Transverse colon (tissue), 4 donors: ENCODE measurements at regions not wholly inside any gene's neighbourhood (a gene's known extent, or its start where the extent isn't known, plus 50 kb on each side); places are given as distances from the start of the nearest gene placed in this dataset.

Experiments
- DNase-seq: peaks from one replicate; pipeline ENCODE4 v3.0.0-alpha.2; 2019
- H3K27ac ChIP-seq, 4 donors: fragments of 200-600 bp; sonication (generic); 2 replicates each; pipeline ENCODE4 v1.5.1; 2016 to 2018; ENCODE audit warnings: inconsistent platforms in 4 of 4
- H3K27me3 ChIP-seq: fragments of 200-600 bp; sonication (generic); 2 replicates; pipeline ENCODE4 v1.5.1; 2017; ENCODE audit warnings: inconsistent platforms
- H3K36me3 ChIP-seq, 4 donors: fragments of 200-600 bp; sonication (generic); 2 replicates each; pipeline ENCODE4 v1.5.1; 2017 to 2019; ENCODE audit warnings: inconsistent platforms in 4 of 4
- H3K4me1 ChIP-seq, 4 donors: fragments of 200-600 bp; sonication (generic); 2 replicates each; pipeline ENCODE4 v1.5.1; 2017 to 2020; ENCODE audit warnings: inconsistent platforms in 4 of 4
- H3K4me3 ChIP-seq, 4 donors: fragments of 200-600 bp; sonication (generic); 1 replicate in 1 of 4; 2 replicates in 3 of 4; pipeline versions ENCODE4 v1.5.1 to v1.6.1; 2017 to 2019; ENCODE audit warnings: inconsistent platforms in 4 of 4
- H3K9me3 ChIP-seq, 2 donors: fragments of 200-600 bp; sonication (generic); 2 replicates each; pipeline ENCODE4 v1.5.1; 2017 to 2019; ENCODE audit warnings: inconsistent platforms in 2 of 2
- EP300 ChIP-seq: sonication (generic); formaldehyde crosslinking; IDR thresholded peaks from one replicate; pipeline ENCODE4 v1.6.1; 2017; ENCODE audit warnings: antibody characterized with exemption, low read depth
- POLR2A ChIP-seq: fragments of 450-650 bp; IDR thresholded peaks from one replicate; pipeline ENCODE4 v1.6.1; 2016; ENCODE audit warnings: antibody characterized with exemption, mild to moderate bottlenecking, moderate library complexity
- POLR2AphosphoS5 ChIP-seq, 3 donors: sonication (generic); formaldehyde crosslinking; IDR thresholded peaks; one replicate each; pipeline ENCODE4 v1.6.1; 2016; ENCODE audit warnings: antibody characterized with exemption in 3 of 3
- WGBS, 2 donors: methylation state at CpG; one replicate each; pipeline ENCODE4 v1.1.5; 2018; ENCODE audit warnings: low coverage in 1 of 2; 5-methylcytosine and 5-hydroxymethylcytosine counted together
- in situ Hi-C, 4 donors: fragments of 200-750 bp; cut with MboI; loops; one replicate each; pipeline versions ENCODE4 v1.15.0 to v1.15.1; 2017; ENCODE audit warnings: low sequenced_read_pairs in 3 of 4, low pct_ligation_motif_present in 1 of 4, low pct_unique_long_range_greater_than_20kb in 1 of 4
- intact Hi-C: fragments of 100-400 bp; cut with DNase I; formaldehyde crosslinking; loops from one replicate; pipeline ENCODE4 v1.15.1; 2023; ENCODE audit warnings: low total_unique reads
- TF ChIP-seq, protein P1 (sequence below), 5 experiments: fragments of 200-600 bp in 3 of 5; fragments of 450-650 bp in 2 of 5; sonication (generic) in 3 of 5; IDR thresholded peaks; 1 replicate in 2 of 5; 2 replicates in 3 of 5; pipeline ENCODE4 v1.5.1; 2016 to 2017; ENCODE audit warnings: antibody characterized with exemption in 5 of 5, inconsistent platforms in 3 of 5, mild to moderate bottlenecking in 2 of 5, moderate library complexity in 1 of 5

DNA sequence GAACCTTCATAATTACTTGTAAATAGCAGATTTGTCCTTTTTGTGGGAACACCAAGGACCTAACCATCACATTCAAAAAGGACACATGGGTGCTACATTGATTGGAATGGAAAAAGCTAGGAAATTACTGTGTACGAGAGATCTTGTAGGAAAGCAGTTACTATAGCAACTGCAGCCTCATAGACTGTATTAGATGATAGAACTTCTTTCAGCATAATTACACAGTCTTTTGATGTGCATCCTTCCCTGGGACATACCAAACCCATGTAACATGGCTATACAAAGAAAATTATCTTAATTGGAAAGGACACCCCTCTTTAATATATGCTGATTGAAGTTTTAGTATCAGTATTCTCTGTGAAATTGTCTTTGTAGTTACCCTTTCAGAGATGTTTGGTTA is 130.7 kb upstream of the CTSO start:
- DNase-seq: no peak
- Histone ChIP-seq H3K9me3 (no peaks in the 10 kb centered on the region), H3K27me3 (no peaks in the 10 kb centered on the region), H3K4me3 (no peak overlapping the region), H3K36me3 (no peaks in the 10 kb centered on the region), H3K4me1 (no peaks in the 10 kb centered on the region), H3K27ac (no peak overlapping the region)
- WGBS, 2 donors: 48 to 62% methylated on average over 1 of the region's 1 CpG
- TF ChIP-seq POLR2AphosphoS5 (IDR thresholded peaks at IDR 0.05) (no peak), POLR2A (no peak), EP300 (no peak)
- TF ChIP-seq, protein P1, sequence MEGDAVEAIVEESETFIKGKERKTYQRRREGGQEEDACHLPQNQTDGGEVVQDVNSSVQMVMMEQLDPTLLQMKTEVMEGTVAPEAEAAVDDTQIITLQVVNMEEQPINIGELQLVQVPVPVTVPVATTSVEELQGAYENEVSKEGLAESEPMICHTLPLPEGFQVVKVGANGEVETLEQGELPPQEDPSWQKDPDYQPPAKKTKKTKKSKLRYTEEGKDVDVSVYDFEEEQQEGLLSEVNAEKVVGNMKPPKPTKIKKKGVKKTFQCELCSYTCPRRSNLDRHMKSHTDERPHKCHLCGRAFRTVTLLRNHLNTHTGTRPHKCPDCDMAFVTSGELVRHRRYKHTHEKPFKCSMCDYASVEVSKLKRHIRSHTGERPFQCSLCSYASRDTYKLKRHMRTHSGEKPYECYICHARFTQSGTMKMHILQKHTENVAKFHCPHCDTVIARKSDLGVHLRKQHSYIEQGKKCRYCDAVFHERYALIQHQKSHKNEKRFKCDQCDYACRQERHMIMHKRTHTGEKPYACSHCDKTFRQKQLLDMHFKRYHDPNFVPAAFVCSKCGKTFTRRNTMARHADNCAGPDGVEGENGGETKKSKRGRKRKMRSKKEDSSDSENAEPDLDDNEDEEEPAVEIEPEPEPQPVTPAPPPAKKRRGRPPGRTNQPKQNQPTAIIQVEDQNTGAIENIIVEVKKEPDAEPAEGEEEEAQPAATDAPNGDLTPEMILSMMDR (IDR thresholded peaks at IDR 0.05): no peak
- intact Hi-C loops: no loop called here
- in situ Hi-C loops: no loop called here

DNA sequence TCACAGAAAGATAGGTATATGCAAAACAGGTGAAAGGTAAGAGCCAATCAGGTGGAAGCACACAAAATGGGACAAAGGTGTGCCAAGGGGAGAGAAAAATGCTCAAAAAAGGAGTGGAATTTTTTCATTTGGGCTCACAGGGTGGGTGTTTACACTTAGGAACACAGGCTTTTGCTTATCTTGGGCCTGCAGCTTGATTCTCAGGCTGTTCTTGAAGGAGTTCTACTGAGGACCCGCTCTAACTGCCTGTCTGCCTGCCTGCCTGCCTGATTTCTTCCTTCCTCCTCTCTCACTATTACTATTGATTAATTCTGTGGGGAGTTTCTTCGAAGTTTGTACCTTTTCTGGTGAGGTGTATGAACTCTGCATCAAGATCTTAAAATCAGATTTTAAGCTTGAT is 120.3 kb upstream of the CTSO start:
- Histone ChIP-seq H3K27ac (no peak overlapping the region), H3K27me3 (no peaks in the 10 kb centered on the region), H3K4me3 (no peak overlapping the region), H3K9me3 (no peaks in the 10 kb centered on the region), H3K4me1 (no peaks in the 10 kb centered on the region), H3K36me3 (no peaks in the 10 kb centered on the region)
- DNase-seq: no peak
- in situ Hi-C loops: no loop called here
- TF ChIP-seq EP300: no peak
- TF ChIP-seq, protein P1 (IDR thresholded peaks at IDR 0.05): no peak
- TF ChIP-seq POLR2A: no peak
- TF ChIP-seq POLR2AphosphoS5 (IDR thresholded peaks at IDR 0.05): no peak
- WGBS, 2 donors: 57 to 67% methylated on average over 2 of the region's 2 CpGs
- intact Hi-C loops: no loop called here

- TF ChIP-seq POLR2A: no peak
- TF ChIP-seq POLR2AphosphoS5 (IDR thresholded peaks at IDR 0.05): no peak
- no peak for TF ChIP-seq EP300
- TF ChIP-seq, protein P1 (IDR thresholded peaks at IDR 0.05): no peak
- intact Hi-C loops (no loop called here), in situ Hi-C loops (no loop called here)
- H3K4me3 ChIP-seq: no peak overlapping the region
- no peaks in the 10 kb centered on the region for H3K4me1 ChIP-seq
- 72 to 84% methylated on average over 3 of the region's 3 CpGs for WGBS, 2 donors
- H3K27ac ChIP-seq: no peak overlapping the region
- H3K27me3 ChIP-seq: no peaks in the 10 kb centered on the region
- no peaks in the 10 kb centered on the region for H3K36me3 ChIP-seq
- H3K9me3 ChIP-seq: no peaks in the 10 kb centered on the region
- DNase-seq: no peak
Observed at GRCh38 chr4:156060661-156061060, 107.0 kb upstream of the CTSO start.

DNA sequence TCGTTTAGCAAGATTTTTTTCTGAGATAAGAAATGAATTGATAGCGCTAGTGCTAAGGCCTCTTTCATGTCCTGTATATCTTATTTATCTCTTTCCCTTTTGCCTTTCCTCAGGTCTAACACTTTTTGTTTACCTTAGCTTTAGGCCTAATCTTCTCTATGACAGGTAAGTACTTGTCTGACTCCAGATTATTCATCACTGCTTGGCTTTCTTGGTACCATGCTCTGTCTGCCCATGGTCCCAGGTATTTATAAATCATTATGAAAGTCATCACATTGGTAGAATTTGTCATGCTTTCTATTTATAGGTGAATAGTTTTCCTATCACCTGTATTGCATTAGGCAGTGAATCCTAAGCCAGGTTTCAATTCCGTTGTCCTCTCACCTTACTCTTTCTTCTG is 99.5 kb upstream of the CTSO start:
- no peak for DNase-seq
- H3K4me1 ChIP-seq: no peaks in the 10 kb centered on the region
- H3K4me3 ChIP-seq: no peak overlapping the region
- no peaks in the 10 kb centered on the region for H3K27me3 ChIP-seq
- in situ Hi-C loops (no loop called here), intact Hi-C loops (no loop called here)
- no peak overlapping the region for H3K27ac ChIP-seq
- 54 to 68% methylated on average over 3 of the region's 3 CpGs for WGBS, 2 donors
- TF ChIP-seq EP300: no peak
- no peak for TF ChIP-seq POLR2A
- TF ChIP-seq POLR2AphosphoS5 (IDR thresholded peaks at IDR 0.05): no peak
- TF ChIP-seq, protein P1 (IDR thresholded peaks at IDR 0.05): no peak
- no peaks in the 10 kb centered on the region for H3K36me3 ChIP-seq
- no peaks in the 10 kb centered on the region for H3K9me3 ChIP-seq
